HG03521 (cell line): ENCODE measurements at regions not wholly inside any gene's neighbourhood (a gene's known extent, or its start where the extent isn't known, plus 50 kb on each side); places are given as distances from the start of the nearest gene placed in this dataset.

ENCODE experiments used
- ATAC-seq: cut with Tn5 transposase; IDR thresholded peaks from one replicate; pipeline ENCODE4 v1.9.1; 2021; ENCODE audit warnings: mild to moderate bottlenecking, moderate library complexity; ENCODE audit not compliant: unreplicated experiment

- ATAC-seq, result no peak
Measured at GRCh38 chr5:165914456-165914855, 2377.0 kb upstream of the WWC1 start.

- ATAC-seq, result no peak
Measured at GRCh38 chr5:165919196-165919595, 2372.2 kb upstream of the WWC1 start.

- no peak for ATAC-seq
Measured at GRCh38 chr5:165920655-165921054, 2370.8 kb upstream of the WWC1 start.

- no peak for ATAC-seq
Measured at GRCh38 chr5:165928971-165929370, 2362.5 kb upstream of the WWC1 start.

DNA sequence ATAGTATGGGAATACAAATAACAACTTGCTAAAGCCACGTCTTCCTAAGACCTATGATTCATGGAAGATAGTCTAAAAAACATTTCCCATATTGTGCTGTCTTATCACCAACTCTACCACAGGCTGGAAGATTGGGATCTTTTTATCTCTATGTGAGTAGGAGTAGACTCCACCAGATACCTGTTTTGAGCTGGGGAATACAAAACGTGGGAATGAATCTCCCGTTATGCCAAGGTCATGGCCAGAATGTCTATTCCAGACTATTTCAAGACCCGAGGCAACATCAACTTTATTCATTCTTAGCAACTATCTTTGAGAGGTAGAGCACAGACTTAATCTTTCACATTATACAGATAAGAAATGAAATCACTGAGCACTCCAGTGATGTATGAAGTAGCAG is 2350.9 kb upstream of the WWC1 start:
- no peak for ATAC-seq

DNA sequence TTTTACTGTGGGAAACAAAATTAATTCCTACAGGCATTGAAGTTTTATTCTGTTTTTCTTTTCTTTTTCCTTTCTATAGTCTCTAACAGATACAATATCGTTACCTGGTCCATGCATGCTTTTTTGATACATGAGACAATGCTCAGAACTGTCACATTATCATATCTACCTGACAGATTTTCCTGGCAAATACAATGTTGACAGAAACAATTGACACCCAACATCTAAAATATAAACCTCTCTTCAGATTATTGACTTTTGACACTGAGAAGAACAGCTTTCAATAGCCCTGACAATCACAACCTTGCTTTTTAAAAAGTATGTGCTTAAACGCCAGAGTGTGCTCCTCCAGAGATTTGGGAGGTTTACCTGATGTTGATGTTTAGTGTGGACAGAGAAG is 2334.6 kb upstream of the WWC1 start:
- no peak for ATAC-seq

DNA sequence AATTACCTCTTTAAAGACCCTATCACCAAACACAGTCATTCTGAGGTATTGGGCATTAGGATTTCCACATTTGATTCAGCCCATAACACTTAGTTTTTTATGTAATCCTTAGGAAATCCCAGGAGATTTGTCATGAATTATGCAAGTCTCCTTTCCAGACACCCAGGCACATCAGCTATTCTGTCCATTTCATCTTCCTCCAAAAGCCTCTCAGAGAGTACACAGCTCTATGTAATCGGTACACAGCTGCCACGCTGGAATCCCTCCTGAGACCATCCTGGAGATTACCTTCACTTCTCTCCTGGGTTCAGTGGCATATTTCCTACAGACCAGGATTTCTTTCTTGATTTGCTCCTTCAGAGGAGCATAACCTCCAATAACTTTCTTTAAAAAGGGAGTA is 2309.8 kb upstream of the WWC1 start:
- no peak for ATAC-seq

DNA sequence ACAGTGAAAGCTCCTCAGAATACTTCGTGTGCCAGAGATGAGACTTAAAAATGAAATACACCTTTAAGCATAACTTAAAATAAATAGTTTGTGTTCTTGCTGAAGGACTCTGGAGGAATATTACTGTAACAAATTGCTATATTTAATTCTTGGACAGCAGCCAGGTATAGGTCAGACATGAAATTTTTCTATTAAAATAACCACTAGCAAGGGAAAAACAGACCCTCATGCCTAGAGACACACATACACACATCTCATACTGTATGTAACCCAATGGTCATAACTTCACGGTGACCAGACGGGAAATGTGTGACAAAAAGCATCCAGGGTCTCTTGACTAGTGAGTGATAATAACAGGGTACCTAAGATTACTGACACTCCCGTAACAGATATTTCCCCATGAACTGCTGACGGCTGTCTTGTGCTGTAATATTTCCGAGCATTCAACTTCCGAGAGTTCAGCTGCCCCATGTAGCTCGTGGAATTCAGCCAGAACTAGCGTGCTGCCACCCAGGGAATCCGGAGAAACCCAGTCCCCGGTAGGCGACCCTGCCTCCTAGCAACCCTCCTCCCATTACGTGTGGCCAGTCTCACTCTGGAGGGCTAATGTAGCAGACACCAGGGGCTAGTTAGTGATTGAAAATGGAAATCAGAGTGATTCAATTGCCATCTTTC is 2295.1 kb upstream of the WWC1 start:
- ATAC-seq, result no peak

DNA sequence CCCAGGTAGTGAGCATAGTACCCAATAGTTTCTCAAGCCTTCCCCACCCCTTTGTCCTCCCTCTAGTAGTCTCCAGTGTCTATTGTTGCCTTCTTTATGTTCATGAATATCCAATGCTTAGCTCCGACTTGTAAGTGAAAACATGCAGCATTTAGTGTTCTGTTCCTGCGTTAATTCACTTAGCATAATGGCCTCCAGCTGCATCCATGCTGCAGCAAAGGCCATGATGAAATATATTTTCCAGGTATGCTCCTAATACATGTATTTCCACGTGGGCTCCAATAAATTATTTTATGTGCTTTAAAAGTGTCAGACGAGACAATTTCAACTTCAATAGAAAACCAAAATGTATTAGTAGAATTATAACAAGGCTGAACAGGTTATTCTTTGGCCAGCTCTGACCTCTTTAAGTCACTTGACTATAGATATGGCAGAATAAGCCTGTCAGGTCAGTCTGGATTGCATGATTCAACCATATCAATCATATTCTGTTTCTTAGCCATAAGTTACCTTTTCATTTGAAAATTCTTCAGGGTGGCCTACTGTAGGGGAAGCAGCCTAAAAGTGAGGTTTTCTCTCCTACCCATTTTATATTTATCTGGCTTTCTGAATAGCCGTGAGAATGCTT is 2291.6 kb upstream of the WWC1 start:
- no peak for ATAC-seq

DNA sequence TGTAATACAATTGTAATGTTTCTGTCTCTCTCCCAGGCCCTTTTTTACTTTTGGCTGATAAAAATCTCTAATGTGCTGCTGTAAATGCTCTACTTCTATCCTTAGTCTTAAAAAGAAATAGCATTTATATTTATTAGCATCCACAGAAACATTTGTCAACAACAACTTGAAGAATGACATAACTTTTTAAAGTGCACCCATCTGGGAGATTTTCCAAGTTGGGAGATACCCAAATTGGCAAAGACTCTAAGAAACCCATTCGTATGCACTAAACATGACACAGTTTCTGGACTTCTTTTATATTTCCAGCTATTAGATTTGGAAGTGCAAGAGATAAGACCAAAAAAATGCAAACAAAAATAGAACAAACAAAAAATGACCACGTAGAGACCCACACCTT is 2287.4 kb upstream of the WWC1 start:
- no peak for ATAC-seq

DNA sequence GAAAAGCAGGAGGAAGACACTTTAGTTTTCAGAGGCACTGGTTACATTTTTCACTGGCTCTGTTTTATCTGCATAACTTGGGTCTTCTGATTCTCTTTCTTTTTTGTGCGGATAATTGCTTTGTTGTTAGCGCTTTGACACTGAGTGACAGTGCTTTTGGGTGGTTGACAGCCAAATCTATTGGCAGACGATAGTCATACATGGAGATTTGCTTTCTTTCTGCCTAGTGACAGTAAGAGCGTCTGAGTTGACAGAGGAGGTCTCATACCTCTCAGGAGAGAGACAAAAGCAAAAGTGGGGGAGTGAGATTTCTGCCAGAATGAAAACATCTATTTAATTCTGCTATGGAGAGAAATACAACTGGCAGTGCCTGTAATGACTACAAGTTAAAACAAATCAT is 2278.0 kb upstream of the WWC1 start:
- ATAC-seq, result no peak

DNA sequence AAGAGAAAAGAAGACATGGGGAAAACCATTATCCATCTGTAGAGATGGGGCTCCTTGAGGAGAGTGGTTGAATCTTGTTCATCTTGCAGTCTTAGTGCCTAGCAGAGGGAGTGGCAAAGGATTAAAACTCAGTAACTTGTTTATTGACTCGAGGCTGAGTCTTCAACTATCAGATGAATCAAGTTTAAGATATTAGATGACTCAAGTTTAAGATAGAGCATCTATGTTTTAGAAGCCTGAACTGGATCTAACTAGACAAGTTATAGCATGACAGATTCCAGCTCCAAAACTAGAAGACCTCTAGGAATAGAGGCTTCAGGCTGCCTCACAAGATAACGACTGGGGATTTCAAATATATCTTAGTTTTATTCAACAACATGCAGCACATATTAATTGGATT is 2277.2 kb upstream of the WWC1 start:
- no peak for ATAC-seq

DNA sequence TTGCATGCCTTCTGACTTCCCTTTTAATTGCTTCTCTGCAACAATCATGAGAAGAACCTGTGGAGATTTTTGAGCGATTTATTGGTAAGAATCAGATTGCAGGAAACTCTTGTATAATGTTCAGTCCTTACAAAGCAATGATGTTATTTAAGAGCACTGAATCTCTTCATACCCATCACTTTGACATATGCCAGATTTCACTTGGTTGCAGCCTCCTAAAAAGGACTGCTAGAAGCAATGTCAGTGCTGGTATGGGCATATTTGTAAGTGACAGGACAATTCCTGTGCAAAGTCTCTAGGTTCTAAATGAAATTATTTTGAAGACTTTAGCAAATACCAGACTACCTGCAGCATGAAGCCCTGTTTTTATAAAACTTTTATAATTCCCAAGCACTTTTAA is 2272.7 kb upstream of the WWC1 start:
- ATAC-seq, result no peak

DNA sequence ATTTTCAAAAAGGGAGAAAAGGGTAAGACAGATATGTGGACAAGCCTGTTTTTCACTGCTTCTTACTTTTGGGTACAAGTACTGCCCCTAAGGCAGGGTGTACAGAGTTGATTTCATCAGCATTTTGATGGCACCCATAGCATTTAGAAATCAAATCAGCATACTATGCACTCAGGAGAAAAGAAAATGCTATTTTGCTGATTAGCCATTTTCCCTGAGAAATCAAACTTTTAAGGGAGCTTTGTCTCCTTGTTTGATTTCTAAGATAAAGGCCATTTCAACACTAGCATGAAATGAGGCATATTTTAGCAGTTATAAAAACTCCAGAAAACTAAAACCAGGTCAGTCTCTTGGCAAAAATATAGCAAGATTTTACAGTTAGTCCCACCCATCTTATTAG is 2269.4 kb upstream of the WWC1 start:
- ATAC-seq, result no peak

DNA sequence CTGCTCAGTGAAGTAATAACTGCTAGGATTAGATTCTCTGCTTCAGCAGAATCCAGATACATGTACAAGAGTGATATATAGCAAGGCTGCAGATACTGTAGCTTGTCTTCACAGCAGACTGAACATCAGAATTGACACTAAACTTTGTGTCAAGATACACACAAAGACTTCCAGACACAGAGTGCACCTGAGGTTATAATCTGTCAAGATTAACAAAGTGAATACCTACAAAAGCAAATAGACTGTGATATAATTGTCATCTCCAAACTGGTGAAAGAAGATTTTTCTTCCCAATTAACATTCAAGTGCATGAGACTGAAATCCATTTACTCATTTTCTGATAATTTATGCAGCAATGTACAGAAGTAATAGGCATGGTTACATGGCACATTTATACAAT is 2266.5 kb upstream of the WWC1 start:
- ATAC-seq, result no peak

- ATAC-seq, result no peak
Measured at GRCh38 chr5:166027582-166027981, 2263.9 kb upstream of the WWC1 start.

DNA sequence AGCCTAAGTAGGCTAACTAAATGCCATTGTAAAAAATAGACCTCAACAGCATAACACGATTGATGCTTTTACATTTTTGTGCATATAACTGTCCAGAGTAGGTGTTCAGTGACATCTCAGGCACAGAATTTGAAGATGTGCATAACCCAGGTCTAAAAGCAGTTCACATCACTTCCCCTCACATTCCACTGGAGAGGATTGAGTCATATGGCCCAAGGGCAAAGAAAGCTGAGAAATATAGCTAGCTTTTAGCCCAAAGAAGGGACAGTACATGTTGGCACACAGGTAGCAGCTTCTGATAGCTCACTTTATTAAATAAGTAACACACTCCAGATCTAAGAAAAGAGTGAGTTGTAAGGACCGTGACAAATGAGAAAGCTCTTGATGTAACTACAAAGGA is 2259.5 kb upstream of the WWC1 start:
- ATAC-seq, result no peak

GRCh38 chr5:166032601-166033000 is 2258.8 kb upstream of the WWC1 start:
- no peak for ATAC-seq

- ATAC-seq, result no peak
Measured at GRCh38 chr5:166045961-166046360, 2245.5 kb upstream of the WWC1 start.

DNA sequence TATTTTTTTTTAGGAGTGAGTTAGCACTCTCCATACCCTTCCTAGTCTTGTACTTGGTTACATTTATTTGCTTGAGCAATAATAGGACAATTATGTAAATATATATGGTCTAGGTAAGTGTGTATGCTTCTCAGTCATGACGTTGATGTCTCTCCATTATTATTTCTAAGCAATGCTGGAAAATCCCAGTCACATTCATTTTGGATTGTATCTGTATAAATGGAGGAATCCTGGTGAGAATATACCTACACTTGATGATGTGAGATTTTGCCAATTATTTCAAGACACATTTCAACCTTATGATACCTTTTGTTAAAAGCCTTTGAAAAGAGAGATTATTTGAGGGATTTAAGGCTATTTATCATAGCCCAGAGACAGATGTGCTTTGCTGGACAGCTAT is 2244.5 kb upstream of the WWC1 start:
- ATAC-seq, result no peak

- no peak for ATAC-seq
Measured at GRCh38 chr5:166050531-166050930, 2240.9 kb upstream of the WWC1 start.

DNA sequence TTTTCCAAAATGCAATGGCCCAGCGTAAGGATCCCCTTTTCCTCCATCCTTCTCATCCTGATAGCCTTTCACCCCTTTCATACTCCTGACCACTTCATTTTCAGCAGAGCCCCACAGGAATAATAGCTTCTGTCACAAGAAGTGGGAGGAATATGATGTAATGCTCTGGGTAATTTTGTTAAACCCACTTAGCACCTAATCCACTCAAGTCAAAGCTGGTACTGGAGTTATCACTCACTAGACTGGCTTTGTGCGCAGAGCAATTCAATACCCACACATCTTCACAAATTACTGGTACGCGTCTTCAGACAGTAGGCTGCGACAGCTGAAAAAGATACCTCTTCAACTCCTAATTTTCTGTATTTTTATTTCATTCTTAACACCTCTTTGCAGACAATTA is 2232.8 kb upstream of the WWC1 start:
- ATAC-seq, result no peak

- ATAC-seq, result no peak
Measured at GRCh38 chr5:166062094-166062493, 2229.4 kb upstream of the WWC1 start.
